ENCODE measurements at regions not wholly inside any gene's neighbourhood (a gene's known extent, or its start where the extent isn't known, plus 50 kb on each side); places are given as distances from the start of the nearest gene placed in this dataset.

- Histone ChIP-seq H3K9me3 (ENCODE audit: control extremely low read depth in 1 of 3, control insufficient read depth in 2 of 3, insufficient read depth in 1 of 3, low read length in 2 of 3) (no peaks in the 10 kb centered on the region), H3K4me2 (replicated peaks; ENCODE audit: low read depth, low read length, poor library complexity, severe bottlenecking) (no peak overlapping the region), H3K79me2 (ENCODE audit: control insufficient read depth, insufficient read depth, low read length) (no peaks in the 10 kb centered on the region), H4K20me1 (ENCODE audit: control insufficient read depth, insufficient read depth, low read length, poor library complexity, severe bottlenecking) (no peaks in the 10 kb centered on the region), H3K4me3 (ENCODE audit: control extremely low read depth in 1 of 5, extremely low read depth in 1 of 5, insufficient read depth in 1 of 5, low read depth in 2 of 5, low read length in 4 of 5) (no peak overlapping the region), H3K27ac (ENCODE audit: low read length in 2 of 2) (no peak overlapping the region), H3K9ac (ENCODE audit: low read length) (no peak overlapping the region), H3K36me3 (replicated peaks in 1 of 2; ENCODE audit: control extremely low read depth in 1 of 2, control insufficient read depth in 1 of 2, extremely low read depth in 1 of 2, insufficient read depth in 2 of 2, low read length in 1 of 2) (no peaks in the 10 kb centered on the region), H3K27me3 (replicated peaks in 1 of 4; ENCODE audit: control extremely low read depth in 1 of 4, control insufficient read depth in 3 of 4, insufficient read depth in 4 of 4, low read length in 3 of 4) (no peaks in the 10 kb centered on the region), H3K4me1 (ENCODE audit: control insufficient read depth in 2 of 2, insufficient read depth in 2 of 2, low read length in 2 of 2) (no peaks in the 10 kb centered on the region), H2AFZ (ENCODE audit: insufficient read depth, low read depth, low read length, poor library complexity, severe bottlenecking) (no peak overlapping the region)
- Mint-ChIP-seq H3K4me3 (no peak overlapping the region), H3K27ac (no peak overlapping the region), H3K27me3 (no peaks in the 10 kb centered on the region), H3K9me3 (ENCODE audit: insufficient read depth) (no peaks in the 10 kb centered on the region), H3K4me1 (no peaks in the 10 kb centered on the region)
- DNase-seq (no peak), ATAC-seq (ENCODE audit: low read depth) (no peak)
- ChIA-PET POLR2A (no interaction called here), CTCF (no interaction called here)
- 50% methylated on average over 1 of the region's 3 CpGs for WGBS (ENCODE audit: insufficient coverage)
- intact Hi-C loops (cut with micrococcal nuclease) = no loop called here
- TF ChIP-seq, protein P1, sequence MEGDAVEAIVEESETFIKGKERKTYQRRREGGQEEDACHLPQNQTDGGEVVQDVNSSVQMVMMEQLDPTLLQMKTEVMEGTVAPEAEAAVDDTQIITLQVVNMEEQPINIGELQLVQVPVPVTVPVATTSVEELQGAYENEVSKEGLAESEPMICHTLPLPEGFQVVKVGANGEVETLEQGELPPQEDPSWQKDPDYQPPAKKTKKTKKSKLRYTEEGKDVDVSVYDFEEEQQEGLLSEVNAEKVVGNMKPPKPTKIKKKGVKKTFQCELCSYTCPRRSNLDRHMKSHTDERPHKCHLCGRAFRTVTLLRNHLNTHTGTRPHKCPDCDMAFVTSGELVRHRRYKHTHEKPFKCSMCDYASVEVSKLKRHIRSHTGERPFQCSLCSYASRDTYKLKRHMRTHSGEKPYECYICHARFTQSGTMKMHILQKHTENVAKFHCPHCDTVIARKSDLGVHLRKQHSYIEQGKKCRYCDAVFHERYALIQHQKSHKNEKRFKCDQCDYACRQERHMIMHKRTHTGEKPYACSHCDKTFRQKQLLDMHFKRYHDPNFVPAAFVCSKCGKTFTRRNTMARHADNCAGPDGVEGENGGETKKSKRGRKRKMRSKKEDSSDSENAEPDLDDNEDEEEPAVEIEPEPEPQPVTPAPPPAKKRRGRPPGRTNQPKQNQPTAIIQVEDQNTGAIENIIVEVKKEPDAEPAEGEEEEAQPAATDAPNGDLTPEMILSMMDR (IDR thresholded peaks at IDR 0.05) = no peak
- no peak for TF ChIP-seq EZH2 (IDR thresholded peaks at IDR 0.05; ENCODE audit: borderline replicate concordance, insufficient read depth, low read depth, low read length, poor library complexity, severe bottlenecking)
Measured at GRCh38 chr4:171342646-171343045, 470.6 kb upstream of the GALNTL6 start.

DNA sequence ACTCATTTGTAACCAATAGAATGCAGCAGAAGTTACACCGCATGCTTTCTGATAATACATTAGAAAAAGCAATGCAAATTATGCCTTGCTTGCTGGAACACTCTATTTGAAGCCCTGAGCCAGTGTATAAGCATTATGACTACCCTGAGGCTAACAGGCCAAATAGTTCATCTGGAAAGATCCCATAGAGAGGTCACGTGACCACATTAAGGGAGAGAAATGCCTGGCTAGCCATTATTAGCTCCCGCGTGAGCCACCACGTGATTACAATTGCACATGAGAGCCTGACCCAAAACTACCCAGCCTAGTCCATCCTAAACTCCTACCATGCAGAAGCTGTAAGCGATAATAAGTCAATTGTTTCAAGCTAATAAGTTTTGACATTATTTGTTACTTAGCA, 472.9 kb upstream of the GALNTL6 start:
- no peaks in the 10 kb centered on the region for H3K4me1 Mint-ChIP-seq

More for the DNA sequence above, 472.9 kb upstream of the GALNTL6 start:
- CTCF ChIA-PET = no interaction called here
- ATAC-seq (ENCODE audit: low read depth) = no peak
- H2AFZ ChIP-seq (ENCODE audit: insufficient read depth, low read depth, low read length, poor library complexity, severe bottlenecking) = no peak overlapping the region
- Mint-ChIP-seq H3K27me3 (no peaks in the 10 kb centered on the region), H3K4me3 (no peak overlapping the region), H3K9me3 (ENCODE audit: insufficient read depth) (no peaks in the 10 kb centered on the region), H3K27ac (no peak overlapping the region)
- H3K9ac ChIP-seq (ENCODE audit: low read length) = no peak overlapping the region
- no peaks in the 10 kb centered on the region for H3K79me2 ChIP-seq (ENCODE audit: control insufficient read depth, insufficient read depth, low read length)
- H3K27me3 ChIP-seq (replicated peaks in 1 of 4; ENCODE audit: control extremely low read depth in 1 of 4, control insufficient read depth in 3 of 4, insufficient read depth in 4 of 4, low read length in 3 of 4) = no peaks in the 10 kb centered on the region
- 100% methylated on average over 1 of the region's 6 CpGs for WGBS (ENCODE audit: insufficient coverage)
- no peak overlapping the region for H3K4me2 ChIP-seq (replicated peaks; ENCODE audit: low read depth, low read length, poor library complexity, severe bottlenecking)
- H3K4me1 ChIP-seq (ENCODE audit: control insufficient read depth in 2 of 2, insufficient read depth in 2 of 2, low read length in 2 of 2) = no peaks in the 10 kb centered on the region
- H3K4me3 ChIP-seq (ENCODE audit: control extremely low read depth in 1 of 5, extremely low read depth in 1 of 5, insufficient read depth in 1 of 5, low read depth in 2 of 5, low read length in 4 of 5) = no peak overlapping the region
- no peaks in the 10 kb centered on the region for H3K9me3 ChIP-seq (ENCODE audit: control extremely low read depth in 1 of 3, control insufficient read depth in 2 of 3, insufficient read depth in 1 of 3, low read length in 2 of 3)
- no peaks in the 10 kb centered on the region for H4K20me1 ChIP-seq (ENCODE audit: control insufficient read depth, insufficient read depth, low read length, poor library complexity, severe bottlenecking)
- TF ChIP-seq, protein P1 (IDR thresholded peaks at IDR 0.05) = no peak
- TF ChIP-seq EZH2 (IDR thresholded peaks at IDR 0.05; ENCODE audit: borderline replicate concordance, insufficient read depth, low read depth, low read length, poor library complexity, severe bottlenecking) = no peak
- intact Hi-C loops (cut with micrococcal nuclease) = no loop called here
- no peak for DNase-seq
- no peaks in the 10 kb centered on the region for H3K36me3 ChIP-seq (replicated peaks in 1 of 2; ENCODE audit: control extremely low read depth in 1 of 2, control insufficient read depth in 1 of 2, extremely low read depth in 1 of 2, insufficient read depth in 2 of 2, low read length in 1 of 2)
- no peak overlapping the region for H3K27ac ChIP-seq (ENCODE audit: low read length in 2 of 2)
- POLR2A ChIA-PET = no interaction called here
